PC-9 (cell line): ENCODE measurements at regions not wholly inside any gene's neighbourhood (a gene's known extent, or its start where the extent isn't known, plus 50 kb on each side); places are given as distances from the start of the nearest gene placed in this dataset.

Experiments
- EZH2 ChIP-seq: fragments of 200-600 bp; sonication (generic); IDR thresholded peaks from 2 replicates; pipeline ENCODE4 v1.8.0; 2017; ENCODE audit warnings: antibody characterized with exemption, low read depth
- TF ChIP-seq, protein P1 (sequence below): fragments of 200-600 bp; sonication (generic); conservative IDR thresholded peaks from 2 replicates; pipeline ENCODE4 v1.6.1; 2017; ENCODE audit warnings: mixed run types, antibody characterized with exemption, mild to moderate bottlenecking, moderate library complexity

DNA sequence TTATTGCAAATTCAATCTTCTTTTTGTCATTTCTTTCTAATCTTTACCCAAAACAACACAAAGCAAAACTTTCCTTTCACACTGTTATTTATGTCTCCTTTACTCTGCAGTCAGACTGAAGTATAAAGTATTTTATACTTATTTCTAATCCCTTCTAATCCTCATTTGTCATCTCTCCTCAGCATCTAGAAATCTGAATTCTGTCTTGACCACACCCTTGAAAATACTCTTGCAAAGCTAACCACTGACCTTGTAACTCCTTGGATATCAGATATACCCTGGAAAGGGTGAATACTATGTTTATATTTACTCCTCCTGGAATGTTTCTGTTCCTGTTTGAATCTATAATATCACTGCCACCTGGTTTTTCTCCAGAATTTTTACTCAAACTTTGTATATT is 481.1 kb downstream of the ZNF385D start:
- TF ChIP-seq, protein P1, sequence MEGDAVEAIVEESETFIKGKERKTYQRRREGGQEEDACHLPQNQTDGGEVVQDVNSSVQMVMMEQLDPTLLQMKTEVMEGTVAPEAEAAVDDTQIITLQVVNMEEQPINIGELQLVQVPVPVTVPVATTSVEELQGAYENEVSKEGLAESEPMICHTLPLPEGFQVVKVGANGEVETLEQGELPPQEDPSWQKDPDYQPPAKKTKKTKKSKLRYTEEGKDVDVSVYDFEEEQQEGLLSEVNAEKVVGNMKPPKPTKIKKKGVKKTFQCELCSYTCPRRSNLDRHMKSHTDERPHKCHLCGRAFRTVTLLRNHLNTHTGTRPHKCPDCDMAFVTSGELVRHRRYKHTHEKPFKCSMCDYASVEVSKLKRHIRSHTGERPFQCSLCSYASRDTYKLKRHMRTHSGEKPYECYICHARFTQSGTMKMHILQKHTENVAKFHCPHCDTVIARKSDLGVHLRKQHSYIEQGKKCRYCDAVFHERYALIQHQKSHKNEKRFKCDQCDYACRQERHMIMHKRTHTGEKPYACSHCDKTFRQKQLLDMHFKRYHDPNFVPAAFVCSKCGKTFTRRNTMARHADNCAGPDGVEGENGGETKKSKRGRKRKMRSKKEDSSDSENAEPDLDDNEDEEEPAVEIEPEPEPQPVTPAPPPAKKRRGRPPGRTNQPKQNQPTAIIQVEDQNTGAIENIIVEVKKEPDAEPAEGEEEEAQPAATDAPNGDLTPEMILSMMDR, result no peak
- no peak for TF ChIP-seq EZH2
